ENCODE measurements at regions not wholly inside any gene's neighbourhood (a gene's known extent, or its start where the extent isn't known, plus 50 kb on each side); places are given as distances from the start of the nearest gene placed in this dataset.

DNA sequence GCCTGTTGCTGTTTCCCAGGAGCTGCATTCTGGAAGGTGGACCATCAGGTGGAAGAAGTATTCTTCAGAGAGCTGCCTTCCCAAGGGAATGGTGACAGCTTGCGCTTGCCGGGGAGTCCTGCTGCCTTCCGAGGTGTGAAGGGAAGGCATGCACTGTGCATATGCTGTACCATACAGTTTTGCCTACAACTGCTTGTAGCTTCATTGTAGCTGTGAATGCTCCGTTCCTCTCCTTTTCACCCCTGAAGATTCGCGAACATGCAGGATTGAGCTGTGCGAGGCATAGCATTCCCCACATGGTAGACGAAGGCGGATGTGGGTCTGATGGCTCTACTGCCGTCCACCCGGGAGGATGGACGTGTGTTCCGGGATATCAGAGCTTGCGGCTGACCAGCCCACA lies 243.2 kb upstream of the TSHZ3 start:
- no peak overlapping the region for H3K4ac ChIP-seq (replicated peaks; ENCODE audit: insufficient read length, low read depth, low read length)
- no peak overlapping the region for H2BK12ac ChIP-seq (ENCODE audit: low read depth, low read length)
- H3K79me1 ChIP-seq (ENCODE audit: low read depth, low read length), result no peaks in the 10 kb centered on the region
- no peaks in the 10 kb centered on the region for H3K36me3 ChIP-seq (ENCODE audit: control insufficient read depth in 2 of 4, insufficient read depth in 4 of 4, low read length in 3 of 4)
- WGBS, 2 experiments (ENCODE audit: extremely low coverage in 1 of 2, insufficient coverage in 1 of 2, insufficient read length in 1 of 2, insufficient replicate concordance in 2 of 2, low coverage in 1 of 2, low lambda C conversion rate in 2 of 2, missing lambda C conversion rate in 1 of 2), result 91% methylated on average over 14 of the region's 14 CpGs; no CpG with 5 or more reads in 1 of the 2 experiments
- no peak overlapping the region for H2BK120ac ChIP-seq (replicated peaks; ENCODE audit: low read depth, low read length)
- H3K18ac ChIP-seq (ENCODE audit: extremely low read depth, low read length), result no peak overlapping the region
- H3K9me3 ChIP-seq (ENCODE audit: insufficient read depth in 2 of 2, low read depth in 1 of 2, low read length in 1 of 2), result peaks cover 2 to 7% of the 10 kb centered on the region in 2 experiments; a peak in 2 of 4 replicates
- ChIA-PET POLR2A (ENCODE audit: partially characterized antibody) (no interaction called here), CTCF (ENCODE audit: partially characterized antibody) (interaction anchor here (0.6 to 1.5 kb wide), 3 partner anchors 17 to 29 kb away, joined by 3 to 5 read pairs (median 4); no protein-coding TSS in a partner anchor)
- DNase-seq (ENCODE audit: low read depth in 1 of 2, low spot score in 2 of 2), result no peak
- no peak overlapping the region for H3K9ac ChIP-seq (replicated peaks in 1 of 4; ENCODE audit: extremely low read depth in 1 of 4, low read depth in 3 of 4, low read length in 3 of 4)
- no peaks in the 10 kb centered on the region for H4K20me1 ChIP-seq (replicated peaks in 1 of 2; ENCODE audit: control insufficient read depth in 1 of 2, insufficient read depth in 2 of 2, low read length in 2 of 2)
- H2BK20ac ChIP-seq (ENCODE audit: low read length), result no peak overlapping the region
- no peak overlapping the region for H3K23ac ChIP-seq (ENCODE audit: insufficient read length)
- no peak overlapping the region for H3K4me3 ChIP-seq (ENCODE audit: extremely low read depth in 1 of 4, insufficient read depth in 2 of 4, low read depth in 3 of 4, low read length in 4 of 4)
- no peak for TF ChIP-seq POU5F1 (IDR thresholded peaks at IDR 0.05; ENCODE audit: low read depth, low read length)
- TF ChIP-seq ASH2L (IDR thresholded peaks at IDR 0.05; ENCODE audit: low read length), result no peak
- TF ChIP-seq POLR2A (IDR thresholded peaks at IDR 0.05; ENCODE audit: control extremely low read depth in 1 of 2, low read depth in 2 of 2, low read length in 2 of 2), result no peak
- TF ChIP-seq PHF8 (conservative IDR thresholded peaks at IDR 0.05; ENCODE audit: low read depth, low read length), result no peak
- TF ChIP-seq CEBPB (IDR thresholded peaks at IDR 0.05; ENCODE audit: low read depth, low read length), result no peak
- no peak for TF ChIP-seq RNF2 (IDR thresholded peaks at IDR 0.05; ENCODE audit: borderline replicate concordance, low read depth, low read length, missing control alignments, poor library complexity, severe bottlenecking)
- peaks cover 0 to 8% (median 5%) of the 10 kb centered on the region in 4 experiments; a peak in 5 of 7 replicates for H3K4me1 ChIP-seq (replicated peaks in 1 of 4; ENCODE audit: control insufficient read depth in 3 of 4, insufficient read depth in 4 of 4, low read length in 3 of 4)
- no peaks in the 10 kb centered on the region for H3K23me2 ChIP-seq (ENCODE audit: low read depth, low read length)
- H2AFZ ChIP-seq (ENCODE audit: low read length), result no peak overlapping the region
- H3K27me3 ChIP-seq (replicated peaks in 1 of 4; ENCODE audit: control insufficient read depth in 3 of 4, extremely low read depth in 1 of 4, insufficient read depth in 3 of 4, low read length in 3 of 4), result 0 out of 7 replicates have a peak, but pooled peaks cover 0 to 3% (median 0%) of the 10 kb centered on the region in 4 experiments
- no peak overlapping the region for H3K14ac ChIP-seq (ENCODE audit: insufficient read length)
- no peak overlapping the region for H3K56ac ChIP-seq (replicated peaks; ENCODE audit: insufficient read length, low read depth, low read length)
- no peak for FAIRE-seq
- H4K91ac ChIP-seq (replicated peaks; ENCODE audit: insufficient read length, low read length), result peak overlapping the region; percentile 7
- no peak overlapping the region for H2AK5ac ChIP-seq (ENCODE audit: low read depth, low read length)
- no peak overlapping the region for H3K27ac ChIP-seq (ENCODE audit: low read depth, low read length)
- no peak overlapping the region for H2BK15ac ChIP-seq (ENCODE audit: low read length)
- H4K5ac ChIP-seq (ENCODE audit: insufficient read length, low read depth, low read length), result no peak overlapping the region
- no peak overlapping the region for H2BK5ac ChIP-seq (ENCODE audit: low read depth, low read length)
- no peaks in the 10 kb centered on the region for H3K79me2 ChIP-seq (ENCODE audit: control insufficient read depth in 1 of 2, insufficient read depth in 2 of 2, low read length in 2 of 2)
- H4K8ac ChIP-seq (ENCODE audit: extremely low read depth, insufficient read depth, low read length), result no peak overlapping the region
- H3K4me2 ChIP-seq (ENCODE audit: insufficient read depth in 1 of 2, low read depth in 2 of 2, low read length in 2 of 2), result no peak overlapping the region
